ENCODE measurements at regions not wholly inside any gene's neighbourhood (a gene's known extent, or its start where the extent isn't known, plus 50 kb on each side); places are given as distances from the start of the nearest gene placed in this dataset.

DNA sequence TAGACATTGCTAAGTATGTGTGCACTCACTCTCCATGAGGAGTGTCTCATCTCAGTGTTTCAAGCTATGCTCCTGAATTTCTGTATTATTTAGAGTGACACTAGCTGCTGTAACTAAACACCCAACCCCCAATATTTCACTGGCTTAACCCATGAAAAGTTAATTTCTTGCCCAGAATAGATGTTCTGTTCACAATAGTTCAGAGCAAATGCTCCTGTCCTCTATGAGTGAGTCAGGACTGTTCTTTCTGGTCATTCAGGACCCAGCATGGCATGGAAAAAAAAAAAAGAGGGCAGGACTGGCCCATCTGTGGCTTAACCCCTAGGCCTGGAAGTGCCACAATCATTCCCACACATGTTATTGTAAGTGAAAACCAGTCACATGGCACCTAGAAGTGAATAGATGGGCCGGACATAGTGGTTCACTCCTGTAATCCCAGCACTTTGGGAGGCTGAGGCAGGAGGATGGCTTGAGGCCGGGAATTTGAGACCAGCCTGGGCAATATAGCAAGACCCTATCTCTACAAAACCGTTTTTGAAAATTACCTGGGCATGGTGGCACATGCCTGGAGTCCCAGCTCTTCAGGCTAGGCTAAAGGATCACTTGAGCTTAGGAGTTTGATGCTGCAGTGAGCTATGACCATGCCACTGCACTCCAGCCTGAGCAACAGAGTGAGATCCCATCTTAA, 663.6 kb downstream of the IRS1 start:
- no peak for DNase-seq

DNA sequence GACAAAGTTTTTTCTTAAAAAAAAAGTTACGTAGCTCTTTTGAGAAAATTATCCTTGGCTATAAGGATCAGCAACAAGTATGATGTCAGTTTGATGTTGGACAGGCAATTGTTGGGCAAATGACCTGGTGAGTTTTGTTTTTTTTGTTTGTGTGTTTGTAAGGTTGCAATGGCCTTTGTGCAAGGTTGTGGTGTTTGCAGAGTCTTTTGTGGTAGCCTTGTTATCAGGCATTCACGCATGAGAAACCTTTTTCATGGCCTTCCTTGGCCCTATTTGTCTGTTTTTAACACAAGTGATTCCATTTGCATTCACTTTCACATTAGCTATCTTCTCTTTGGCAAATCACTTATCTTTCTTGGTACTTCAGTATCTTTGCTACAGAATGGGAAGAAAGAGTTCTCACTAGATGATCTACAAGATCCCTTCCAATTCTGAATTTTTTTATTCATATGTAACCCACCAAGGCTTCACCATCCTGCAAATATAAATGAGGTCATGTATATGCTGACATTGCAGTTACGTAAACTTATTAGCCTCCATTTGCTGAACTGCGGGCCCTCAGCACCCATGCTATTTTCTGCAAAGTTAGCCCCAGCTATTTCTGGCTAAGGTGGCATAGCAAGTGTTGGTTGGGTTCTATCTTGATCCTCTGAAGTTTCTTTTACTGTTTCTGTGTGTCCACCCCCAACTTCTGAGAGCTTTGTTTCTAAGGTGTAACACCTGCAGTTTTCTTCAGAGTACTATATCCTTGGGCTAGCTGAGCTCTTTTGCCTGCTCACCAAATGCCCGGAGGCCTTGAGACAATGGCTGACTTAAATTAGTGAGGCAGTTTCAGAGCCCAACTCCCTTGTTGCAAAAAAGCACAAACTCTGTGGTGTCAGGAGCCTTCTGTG, 667.1 kb downstream of the IRS1 start:
- DNase-seq: no peak

DNA sequence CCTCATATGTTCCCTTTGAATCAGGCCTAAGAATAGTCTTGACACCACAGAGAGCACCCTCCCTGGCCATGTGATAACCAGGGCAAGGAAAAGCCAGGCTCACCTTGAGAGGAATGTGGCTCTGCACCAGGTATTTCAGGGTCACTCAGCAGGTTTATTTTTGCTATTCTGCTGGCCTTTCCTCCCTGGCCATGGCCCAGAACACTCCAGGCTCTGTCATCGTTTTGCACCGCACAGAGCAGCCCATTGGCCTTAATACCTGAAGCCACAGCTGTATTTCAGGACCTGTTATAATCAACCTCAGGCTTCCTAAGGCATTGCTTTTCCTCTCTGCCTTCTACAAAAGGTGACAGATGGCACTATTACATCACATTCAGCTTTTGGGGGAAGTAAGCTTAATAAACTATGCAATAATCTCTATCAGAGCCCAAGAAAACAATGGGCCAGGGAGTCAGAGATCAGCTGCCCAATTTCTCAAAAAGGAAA, 668.3 kb downstream of the IRS1 start:
- DNase-seq: no peak

DNA sequence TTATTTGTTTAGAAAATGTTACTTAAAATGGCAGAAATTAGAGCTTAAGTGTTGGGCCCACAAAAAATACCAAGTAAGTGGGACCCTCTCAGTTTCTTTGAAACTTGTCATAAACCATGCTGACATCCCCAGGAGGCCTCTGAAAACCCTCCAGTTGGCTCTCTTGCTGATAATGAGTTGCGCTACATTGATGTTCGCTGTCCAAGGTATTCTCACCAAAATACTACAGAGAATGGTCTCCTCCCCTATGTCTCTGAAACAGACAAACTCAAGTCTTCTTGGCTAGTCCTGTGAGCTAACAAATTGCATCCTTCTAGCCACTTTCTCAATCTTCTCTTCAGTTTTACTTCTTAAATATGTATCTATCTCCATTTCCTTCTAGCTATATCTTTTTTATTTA, 669.4 kb downstream of the IRS1 start:
- DNase-seq: no peak

DNA sequence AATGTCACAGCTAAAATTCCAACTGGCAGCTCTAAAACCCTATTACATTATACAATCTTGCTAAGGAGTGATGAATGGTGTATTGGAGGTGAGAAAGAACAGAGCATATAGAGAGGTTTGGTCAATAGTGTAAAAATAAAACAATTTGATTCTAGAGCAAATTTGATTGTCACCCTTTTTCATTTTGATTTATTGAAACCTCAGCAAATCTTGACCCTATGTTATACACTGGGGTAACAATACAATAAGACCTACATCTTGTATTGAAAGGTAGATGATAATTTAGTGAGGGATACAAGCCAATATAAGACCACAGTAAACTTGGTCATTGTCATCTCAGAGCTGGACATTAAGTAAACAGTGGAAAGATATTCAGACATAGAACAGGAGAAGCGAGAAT, 671.9 kb downstream of the IRS1 start:
- DNase-seq: no peak

DNA sequence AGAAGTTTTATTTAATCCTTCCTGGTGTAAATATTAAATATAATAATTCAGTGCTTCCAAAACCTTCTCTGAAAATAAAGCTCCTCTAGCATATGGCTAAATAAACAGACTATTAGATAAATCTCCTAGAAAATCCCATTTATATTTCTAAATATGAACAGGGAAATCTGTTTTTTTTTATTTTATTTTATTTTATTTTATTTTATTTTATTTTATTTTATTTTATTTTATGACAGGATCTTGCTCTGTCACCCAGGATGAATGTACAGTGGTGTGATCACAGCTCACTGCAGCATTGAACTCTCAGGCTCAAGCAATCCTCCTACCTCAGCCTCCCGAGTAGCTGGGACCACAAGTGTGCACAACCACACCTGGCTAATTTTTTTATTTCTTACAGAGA, 673.5 kb downstream of the IRS1 start:
- DNase-seq: no peak

DNA sequence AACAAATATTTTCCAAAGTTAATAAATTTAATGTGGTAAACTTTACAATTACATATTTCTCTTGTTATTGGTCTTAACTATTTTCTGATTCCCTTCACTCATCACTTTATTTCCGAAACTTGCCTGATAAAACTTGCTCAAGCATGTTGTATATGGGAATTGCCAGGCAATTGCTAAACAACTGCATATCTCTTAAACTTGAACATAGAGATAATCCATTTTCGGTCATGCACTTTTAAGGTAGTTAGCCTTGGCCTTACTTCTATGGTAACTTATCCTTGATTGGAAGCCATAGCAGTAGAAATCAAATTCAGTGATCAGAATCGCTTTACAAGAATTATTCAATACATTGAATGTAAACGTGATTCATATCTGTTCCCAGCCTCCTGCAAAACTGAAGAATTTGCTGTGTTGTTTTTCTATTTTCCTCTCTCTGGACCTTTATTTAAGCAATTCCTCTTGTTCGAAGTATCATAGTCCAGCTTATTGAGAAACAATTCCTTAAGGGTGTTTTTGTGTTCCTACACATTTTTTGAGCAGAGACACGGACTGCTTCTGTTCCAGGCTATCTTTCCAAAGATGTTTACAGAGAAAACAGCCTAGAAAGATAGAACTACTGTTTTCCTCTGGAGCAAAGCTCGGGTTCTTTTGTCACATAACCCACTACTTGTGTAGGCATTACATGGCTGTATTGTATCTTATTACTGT, 674.3 kb downstream of the IRS1 start:
- DNase-seq: no peak

DNA sequence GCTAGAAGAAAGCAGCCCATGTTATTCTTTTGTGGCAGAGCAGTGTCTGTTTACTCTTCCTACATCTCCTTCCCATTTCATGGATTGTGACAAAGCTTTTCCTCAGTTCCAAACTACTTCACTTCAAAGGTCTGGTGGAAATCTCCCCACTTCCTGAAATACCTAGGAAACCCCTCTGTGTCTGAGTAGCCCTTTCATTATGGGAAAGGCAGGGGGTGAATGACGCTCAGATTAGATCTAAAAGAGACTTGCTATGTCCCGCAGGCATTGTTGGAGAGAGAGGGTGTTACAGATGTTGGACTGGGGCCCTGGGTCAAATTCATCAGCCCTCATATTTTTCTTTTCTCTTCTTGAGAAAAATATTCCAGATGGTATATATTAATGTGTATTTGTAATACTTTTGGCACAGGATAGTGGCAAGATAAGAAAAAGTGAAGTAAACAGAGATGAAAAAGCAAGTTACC, 675.0 kb downstream of the IRS1 start:
- DNase-seq: no peak

DNA sequence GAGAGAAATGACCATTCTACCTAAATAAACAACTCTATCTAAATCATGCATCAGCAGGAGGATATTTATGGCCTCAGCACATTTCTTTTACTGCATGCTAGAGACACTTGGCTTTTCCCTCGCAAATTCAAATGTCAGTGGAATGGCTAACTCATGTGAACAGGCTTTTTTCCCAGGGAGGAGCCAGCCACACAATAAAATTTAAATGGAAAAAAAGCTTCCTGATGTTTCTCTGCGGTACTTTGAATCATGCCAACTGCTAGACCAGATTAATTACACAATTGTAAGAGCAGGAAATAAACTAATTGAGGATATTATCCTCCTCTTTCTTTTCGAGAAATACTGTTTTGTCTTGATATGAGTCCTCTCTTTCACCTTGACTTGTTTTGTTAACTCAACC, 676.3 kb downstream of the IRS1 start:
- DNase-seq: no peak

DNA sequence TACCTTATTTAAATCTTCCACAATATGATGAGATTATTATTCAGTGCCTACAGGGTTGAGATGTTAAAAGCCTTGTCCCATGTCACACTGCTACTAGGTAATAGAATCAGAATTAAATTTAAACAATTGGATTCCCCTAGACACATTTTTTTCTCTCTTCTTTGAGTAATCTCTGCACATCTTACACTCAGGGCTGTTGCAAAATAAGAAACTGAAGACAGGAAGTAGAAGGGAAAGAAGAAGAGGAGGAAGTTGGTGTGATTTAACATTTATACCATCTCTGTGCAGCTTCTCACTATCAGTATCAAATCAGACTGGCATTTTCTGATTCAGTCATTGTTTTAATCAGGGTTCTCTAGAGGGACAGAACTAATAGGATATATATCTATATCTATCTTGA, 677.6 kb downstream of the IRS1 start:
- DNase-seq: no peak

DNA sequence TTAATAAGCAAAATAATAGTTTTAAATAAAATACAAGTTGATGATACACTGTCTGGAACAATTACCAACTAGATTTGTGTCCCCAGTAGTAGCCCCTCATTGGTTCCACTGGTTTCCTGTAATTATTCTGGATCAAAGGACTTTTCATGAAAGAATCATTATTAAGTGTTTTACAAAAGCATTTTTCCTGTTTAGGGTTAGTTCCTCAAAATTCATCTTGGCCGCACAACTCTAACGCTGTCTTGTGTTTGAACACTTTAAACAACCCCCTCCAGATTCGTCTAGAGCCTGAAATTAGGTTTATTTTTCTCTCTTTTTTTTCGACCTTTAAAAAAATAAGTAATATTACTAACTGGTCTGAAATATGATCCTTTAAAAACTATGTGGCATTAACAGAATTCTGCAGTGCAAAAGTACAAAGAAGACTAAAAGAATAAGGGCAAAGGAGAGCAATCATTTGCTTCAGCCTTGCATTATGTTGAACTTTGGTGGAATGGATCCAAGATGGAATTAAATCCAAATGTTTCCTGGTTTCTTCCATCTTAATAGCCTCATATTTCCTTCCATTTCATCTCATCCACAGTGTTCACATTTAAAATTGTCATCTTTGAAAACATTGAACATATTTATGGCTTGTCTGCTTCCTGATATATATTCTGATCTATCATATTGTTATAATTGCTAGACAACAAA, 678.4 kb downstream of the IRS1 start:
- no peak for DNase-seq

DNA sequence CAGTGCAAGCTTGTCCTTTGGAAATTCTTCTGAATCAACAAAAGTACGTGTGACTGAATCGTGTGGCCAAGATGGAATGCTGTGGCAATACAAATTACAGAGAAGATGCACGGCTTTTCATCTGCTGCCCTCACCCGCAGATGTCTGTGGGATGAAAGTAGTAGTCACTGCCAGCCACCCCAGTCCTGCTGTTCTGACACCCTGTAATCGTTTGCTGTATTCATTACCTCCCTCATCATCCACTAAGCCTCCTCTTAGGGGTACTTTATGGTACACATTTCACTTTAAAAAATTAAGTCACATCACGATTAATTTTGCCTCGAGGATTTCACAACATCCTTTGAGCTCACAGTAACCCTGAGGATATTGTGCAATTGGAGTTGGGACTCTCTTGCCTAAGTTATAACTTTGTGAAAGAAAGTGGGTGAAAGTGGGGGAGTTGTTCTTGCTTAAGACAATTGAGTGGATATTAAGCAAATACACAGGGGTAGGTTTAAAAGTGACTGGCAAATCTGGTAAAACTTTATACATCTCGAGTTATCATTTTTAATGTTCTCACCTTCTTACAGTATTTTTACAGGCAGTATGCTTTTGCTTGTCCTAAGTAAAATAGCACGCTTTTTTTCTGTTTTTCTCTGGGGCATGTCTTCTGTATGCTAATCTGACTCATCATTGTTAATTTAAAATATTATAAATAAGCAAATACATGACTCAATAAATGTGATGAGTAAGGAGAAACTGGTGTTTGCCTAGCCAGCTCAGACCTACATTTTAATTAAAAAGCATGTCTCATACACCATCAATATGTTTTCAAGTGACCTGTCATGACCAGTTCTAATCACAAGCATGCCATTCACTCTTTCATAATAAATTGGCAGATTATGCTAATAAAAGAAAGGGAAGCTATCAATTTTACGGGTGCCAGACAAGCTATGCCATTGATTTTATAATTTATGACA, 680.9 kb downstream of the IRS1 start:
- peak in 1 of 58 donors; percentile 28 for DNase-seq

DNA sequence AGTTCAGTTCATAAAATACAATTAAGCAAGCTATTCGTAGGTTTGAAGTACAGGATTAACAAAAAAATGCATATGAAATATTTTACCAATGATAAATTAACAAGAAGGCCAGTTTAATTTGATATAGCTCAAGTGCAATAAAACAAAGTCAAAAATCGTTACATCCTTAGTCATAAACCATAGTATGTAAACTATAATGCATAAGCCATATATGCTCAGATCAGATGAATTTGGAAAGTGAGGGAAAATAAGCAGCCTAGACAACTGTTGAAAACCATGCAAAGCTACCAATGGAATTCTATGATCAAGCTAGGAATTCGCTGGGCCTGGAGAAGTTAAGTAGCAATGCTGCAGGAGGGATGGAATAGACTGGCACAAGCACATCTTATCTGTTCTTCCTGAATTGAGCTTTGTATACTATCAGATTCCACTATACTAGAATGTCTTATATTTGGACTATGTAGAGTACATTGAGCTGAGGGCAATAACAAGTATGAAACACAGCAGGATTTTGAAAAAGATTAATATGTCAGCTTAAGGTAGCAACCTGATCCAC, 682.0 kb downstream of the IRS1 start:
- no peak for DNase-seq

DNA sequence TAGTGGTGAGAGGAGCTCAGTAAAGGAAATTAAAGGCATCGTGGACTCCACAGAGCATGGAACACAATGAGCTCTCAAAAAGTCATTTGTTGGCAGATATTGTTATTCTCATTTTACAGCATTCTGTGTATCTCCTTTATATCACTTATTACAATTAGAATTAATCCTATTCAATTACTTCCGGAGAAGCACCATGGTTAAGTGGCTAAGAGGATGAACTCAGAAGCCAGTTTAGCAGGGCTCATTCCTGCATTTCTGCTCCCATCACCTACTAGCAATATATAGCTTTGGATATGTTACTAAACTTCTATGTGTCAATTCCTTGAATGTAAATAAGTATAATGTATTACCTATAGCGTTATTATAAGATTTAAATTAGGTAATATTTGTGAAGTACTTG, 683.3 kb downstream of the IRS1 start:
- no peak for DNase-seq

DNA sequence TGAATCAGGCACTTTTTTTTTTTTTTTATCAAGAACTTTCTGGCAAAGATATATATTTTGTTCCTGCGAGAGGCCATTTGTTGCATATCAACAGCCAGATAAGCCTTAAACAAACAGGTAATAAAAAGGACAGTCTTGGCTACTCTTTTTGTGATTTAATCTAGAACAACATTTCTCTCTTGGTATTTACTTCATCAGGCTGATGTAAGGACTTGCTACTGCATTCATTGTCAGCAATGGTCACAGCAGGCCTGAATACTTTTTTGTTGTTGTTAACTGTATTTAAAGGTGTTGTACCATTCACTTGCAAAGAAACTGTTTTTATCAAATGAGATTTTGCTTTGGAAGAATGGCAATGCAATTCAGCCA, 683.8 kb downstream of the IRS1 start:
- DNase-seq: no peak

DNA sequence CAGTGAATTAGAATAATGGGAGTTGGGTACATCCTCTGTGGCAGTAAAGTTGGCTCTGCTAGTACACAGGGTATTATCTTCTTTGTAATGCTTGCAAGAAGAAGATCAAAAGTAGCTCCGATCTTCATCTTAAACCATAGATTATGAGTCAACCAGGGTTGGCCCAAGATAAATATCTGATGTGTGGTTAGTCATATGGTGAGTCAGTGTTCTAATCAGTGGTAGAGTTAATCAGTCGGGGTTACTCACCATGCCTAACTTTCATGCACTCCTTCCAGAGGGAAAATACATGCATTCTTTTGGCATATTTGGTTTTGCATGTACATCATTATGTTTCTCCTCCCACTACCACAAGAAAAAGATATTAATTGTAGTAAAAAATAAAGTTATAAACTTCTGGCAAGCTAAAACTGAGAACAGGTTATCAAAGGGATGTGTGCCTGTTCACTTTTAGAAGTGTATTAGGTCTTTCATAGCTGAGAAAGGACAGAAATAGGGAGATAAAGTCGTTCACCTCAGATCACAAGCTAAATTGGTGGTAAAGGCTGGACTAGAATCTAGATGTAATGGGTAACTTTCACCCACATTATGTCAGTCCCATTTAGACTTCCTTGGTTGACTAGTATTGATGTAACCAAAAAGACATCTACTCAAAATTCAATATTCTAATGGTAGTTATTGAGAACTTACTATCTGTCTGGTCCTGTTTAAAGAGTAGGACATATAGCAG, 684.4 kb downstream of the IRS1 start:
- DNase-seq: no peak

DNA sequence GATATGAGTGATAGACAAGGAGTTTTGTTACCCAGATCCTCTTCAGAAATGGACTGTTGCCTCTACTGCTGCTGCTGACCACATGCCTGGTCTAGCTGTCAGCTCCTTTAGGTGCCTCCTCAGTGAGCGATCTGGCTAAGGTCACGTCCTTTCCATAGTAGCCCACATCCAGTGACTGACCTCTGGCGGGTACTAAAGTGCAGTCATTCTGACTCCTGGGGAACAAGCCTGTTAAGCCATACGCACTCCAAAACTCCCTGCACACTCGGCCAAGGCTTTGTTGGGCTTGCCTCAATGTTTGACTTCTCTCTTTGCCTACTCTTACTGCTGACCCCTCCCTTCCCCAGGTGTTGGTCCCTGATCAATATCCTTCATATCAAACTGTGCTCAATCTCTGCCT, 685.2 kb downstream of the IRS1 start:
- DNase-seq: no peak

DNA sequence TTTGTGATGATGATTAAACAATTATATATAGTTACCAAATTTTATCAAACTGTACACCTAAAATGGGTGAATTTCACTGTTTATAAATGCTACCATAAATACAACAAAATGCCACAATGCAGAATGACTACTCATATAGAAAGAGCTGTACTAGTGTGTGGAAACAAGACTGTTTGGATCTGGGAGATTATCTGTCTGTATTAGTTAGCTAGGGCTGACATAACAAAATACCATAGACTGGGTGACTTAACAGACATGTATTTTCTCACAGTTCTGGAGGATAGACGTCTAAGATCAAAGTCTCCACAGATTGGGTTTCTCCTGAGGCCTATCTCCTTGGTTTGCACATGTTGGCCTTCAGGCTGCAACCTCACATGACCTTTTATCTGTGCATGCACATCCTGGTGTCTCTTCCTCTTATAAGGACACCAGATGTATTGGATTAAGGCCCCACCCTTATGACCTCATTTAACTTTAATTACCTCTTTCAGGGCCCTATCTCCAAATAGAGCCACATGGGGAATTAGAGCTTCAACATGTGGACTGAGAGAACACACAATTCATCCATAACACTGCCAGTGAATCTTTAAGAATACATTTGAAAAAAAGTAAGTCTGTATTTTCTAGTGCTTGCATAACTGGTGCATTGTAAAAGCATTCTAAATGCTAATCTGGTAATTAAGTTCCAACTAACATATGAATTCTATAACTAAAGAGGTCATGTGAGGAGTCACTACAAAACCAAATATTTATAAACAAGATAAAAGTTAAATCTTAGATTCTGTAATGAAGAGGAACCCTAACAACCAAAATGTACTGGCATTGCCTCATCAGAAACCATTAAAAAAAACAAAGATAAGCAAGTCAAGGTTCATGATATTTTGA, 699.6 kb downstream of the NYAP2 start:
- DNase-seq: no peak

Measured in anterior cingulate cortex (tissue), 58 donors.